OCI-LY3 (cell line): ENCODE measurements at regions not wholly inside any gene's neighbourhood (a gene's known extent, or its start where the extent isn't known, plus 50 kb on each side); places are given as distances from the start of the nearest gene placed in this dataset.

Experiments used
- H2AFZ ChIP-seq: fragments of 200-600, 300-600 bp; shearing (Covaris generic); 2 replicates; pipeline ENCODE4 v1.6.0; 2014; ENCODE audit warnings: antibody characterized with exemption, low read depth, low read length
- H3K27ac ChIP-seq: fragments of 200-600, 300-600 bp; sonication (generic); 2 replicates; pipeline ENCODE4 v1.5.1; 2014; ENCODE audit warnings: mild to moderate bottlenecking, low read length, moderate library complexity, mixed read lengths
- H3K27me3 ChIP-seq: fragments of 200-600, 300-600 bp; sonication (generic); 2 replicates; pipeline ENCODE4 v1.6.1; 2014; ENCODE audit warnings: low read depth, low read length, mixed read lengths
- H3K36me3 ChIP-seq: fragments of 200-600, 300-600 bp; sonication (generic); replicated peaks from 2 replicates; pipeline ENCODE3; 2014; ENCODE audit warnings: low read depth, low read length, mixed read lengths
- H3K4me1 ChIP-seq: fragments of 300-600, 200-600 bp; sonication (generic); 2 replicates; pipeline ENCODE4 v1.6.1; 2014; ENCODE audit warnings: low read length, mixed read lengths
- H3K4me2 ChIP-seq: fragments of 200-600, 300-600 bp; sonication (generic); 2 replicates; pipeline ENCODE4 v1.6.1; 2014; ENCODE audit warnings: low read length, mixed read lengths
- H3K4me3 ChIP-seq: fragments of 300-600, 200-600 bp; sonication (generic); 2 replicates; pipeline ENCODE4 v1.5.1; 2014; ENCODE audit warnings: antibody characterized with exemption, mild to moderate bottlenecking, low read length, moderate library complexity
- H3K79me2 ChIP-seq: fragments of 300-600, 200-600 bp; shearing (Covaris generic); 2 replicates; pipeline ENCODE4 v1.6.1; 2014; ENCODE audit warnings: mild to moderate bottlenecking, low read length, mixed read lengths
- H3K9ac ChIP-seq: fragments of 300-600, 200-600 bp; shearing (Covaris generic); 2 replicates; pipeline ENCODE4 v1.6.0; 2014; ENCODE audit warnings: mild to moderate bottlenecking, low read length, moderate library complexity
- H3K9me3 ChIP-seq: fragments of 200-600, 300-600 bp; shearing (Covaris generic); 2 replicates; pipeline ENCODE4 v1.6.1; 2014; ENCODE audit warnings: low read length, mixed read lengths; ENCODE audit not compliant: insufficient read depth
- H4K20me1 ChIP-seq: fragments of 200-600, 300-600 bp; sonication (generic); 2 replicates; pipeline ENCODE4 v1.6.1; 2016; ENCODE audit warnings: low read length, mixed read lengths; ENCODE audit not compliant: insufficient read depth
- CTCF ChIP-seq: fragments of 200-600, 300-600 bp; sonication (generic); IDR thresholded peaks from 2 replicates; pipeline ENCODE4 v1.5.1; 2014; ENCODE audit warnings: antibody characterized with exemption, low read length, low read depth
- EZH2phosphoT487 ChIP-seq: fragments of 200-600 bp; shearing (Covaris generic); IDR thresholded peaks from 2 replicates; pipeline ENCODE4 v1.6.1; 2018; ENCODE audit warnings: antibody characterized with exemption, mixed run types, low read depth

GRCh38 chr7:124679586-124680225 is 85.9 kb downstream of the GPR37 start:
- TF ChIP-seq EZH2phosphoT487, result no peak
- TF ChIP-seq CTCF, result no peak
- Histone ChIP-seq H3K27ac (no peak overlapping the region), H3K27me3 (no peaks in the 10 kb centered on the region), H3K9me3 (no peaks in the 10 kb centered on the region), H3K4me2 (no peak overlapping the region), H2AFZ (no peak overlapping the region), H3K9ac (no peak overlapping the region), H3K4me1 (no peaks in the 10 kb centered on the region), H3K4me3 (no peak overlapping the region), H4K20me1 (no peaks in the 10 kb centered on the region), H3K79me2 (no peaks in the 10 kb centered on the region), H3K36me3 (no peaks in the 10 kb centered on the region)

DNA sequence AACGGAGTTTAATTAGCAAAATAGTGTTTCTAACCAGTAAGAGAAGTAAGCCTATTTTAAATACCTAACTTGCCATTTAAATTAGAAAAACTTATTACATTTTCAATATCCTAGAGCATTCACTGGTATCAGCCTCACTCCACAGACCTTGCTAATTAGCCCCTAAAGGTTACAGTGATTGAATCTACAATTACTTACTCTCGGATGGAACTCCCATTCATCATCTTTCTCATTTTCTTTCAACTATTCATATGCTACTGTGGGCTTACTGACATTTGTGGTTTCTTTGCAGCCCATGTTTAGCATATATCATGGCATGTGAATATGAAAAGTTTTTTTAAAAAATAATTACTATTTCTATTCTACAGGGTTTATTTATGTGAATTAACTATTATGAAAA is 86.4 kb downstream of the GPR37 start:
- TF ChIP-seq EZH2phosphoT487, result no peak
- no peak for TF ChIP-seq CTCF
- no peaks in the 10 kb centered on the region for H3K27me3 ChIP-seq
- H2AFZ ChIP-seq, result no peak overlapping the region
- H3K4me3 ChIP-seq, result no peak overlapping the region
- H3K9ac ChIP-seq, result no peak overlapping the region
- no peaks in the 10 kb centered on the region for H3K9me3 ChIP-seq
- no peak overlapping the region for H3K4me2 ChIP-seq
- H4K20me1 ChIP-seq, result no peaks in the 10 kb centered on the region
- no peak overlapping the region for H3K27ac ChIP-seq
- no peaks in the 10 kb centered on the region for H3K4me1 ChIP-seq
- no peaks in the 10 kb centered on the region for H3K36me3 ChIP-seq
- no peaks in the 10 kb centered on the region for H3K79me2 ChIP-seq

GRCh38 chr7:124674451-124674850 is 91.1 kb downstream of the GPR37 start:
- Histone ChIP-seq H3K9me3 (no peaks in the 10 kb centered on the region), H3K36me3 (no peaks in the 10 kb centered on the region), H2AFZ (no peak overlapping the region), H3K9ac (no peak overlapping the region), H3K4me1 (no peaks in the 10 kb centered on the region), H3K4me2 (no peak overlapping the region), H3K27ac (no peak overlapping the region), H3K4me3 (no peak overlapping the region), H3K79me2 (no peaks in the 10 kb centered on the region), H4K20me1 (no peaks in the 10 kb centered on the region), H3K27me3 (no peaks in the 10 kb centered on the region)
- no peak for TF ChIP-seq CTCF
- TF ChIP-seq EZH2phosphoT487, result no peak

DNA sequence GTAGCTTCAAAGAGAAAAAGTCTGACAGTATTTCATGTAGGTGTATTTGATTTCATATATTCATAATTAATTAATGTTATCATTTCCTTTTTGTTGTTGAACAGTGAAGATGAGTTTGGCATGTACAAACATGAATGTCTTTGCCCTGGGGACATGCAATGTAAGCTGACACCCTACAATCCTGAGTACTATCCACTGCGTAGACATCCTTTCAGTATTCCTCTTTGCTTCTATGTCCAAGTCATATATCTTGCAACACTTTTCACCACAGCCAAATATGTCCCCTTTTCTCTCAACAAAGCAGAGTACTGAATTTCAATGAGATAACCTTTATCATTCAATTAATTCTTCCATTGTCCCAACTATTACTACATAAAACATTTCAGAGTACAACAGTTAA is 93.6 kb downstream of the GPR37 start:
- no peak for TF ChIP-seq EZH2phosphoT487
- no peak for TF ChIP-seq CTCF
- Histone ChIP-seq H3K9me3 (no peaks in the 10 kb centered on the region), H3K9ac (no peak overlapping the region), H3K36me3 (no peaks in the 10 kb centered on the region), H3K4me2 (no peak overlapping the region), H3K4me1 (peaks cover 10% of the 10 kb centered on the region), H3K27ac (no peak overlapping the region), H3K79me2 (no peaks in the 10 kb centered on the region), H3K27me3 (no peaks in the 10 kb centered on the region), H4K20me1 (no peaks in the 10 kb centered on the region), H3K4me3 (no peak overlapping the region), H2AFZ (no peak overlapping the region)
